GM21786 (cell line): ENCODE measurements at regions not wholly inside any gene's neighbourhood (a gene's known extent, or its start where the extent isn't known, plus 50 kb on each side); places are given as distances from the start of the nearest gene placed in this dataset.

Source experiments
- ATAC-seq: cut with Tn5 transposase; IDR thresholded peaks from one replicate; pipeline ENCODE4 v1.9.1; 2021; ENCODE audit not compliant: unreplicated experiment

- ATAC-seq, result no peak
Observed at GRCh38 chr18:66759050-66759828, 155.3 kb upstream of the CDH19 start.

- ATAC-seq, result no peak
Observed at GRCh38 chr18:66757946-66758345, 154.1 kb upstream of the CDH19 start.

GRCh38 chr18:66754335-66754734 is 150.4 kb upstream of the CDH19 start:
- no peak for ATAC-seq

- ATAC-seq, result no peak
Observed at GRCh38 chr18:66752733-66753132, 148.8 kb upstream of the CDH19 start.

GRCh38 chr18:66749481-66750035 is 145.7 kb upstream of the CDH19 start:
- ATAC-seq, result no peak

- ATAC-seq, result no peak
Observed at GRCh38 chr18:66749030-66749429, 145.1 kb upstream of the CDH19 start.

- no peak for ATAC-seq
Observed at GRCh38 chr18:66742832-66743231, 138.9 kb upstream of the CDH19 start.

- no peak for ATAC-seq
Observed at GRCh38 chr18:66735933-66736332, 132.0 kb upstream of the CDH19 start.

- ATAC-seq, result no peak
Observed at GRCh38 chr18:66734451-66734850, 130.6 kb upstream of the CDH19 start.

- ATAC-seq, result no peak
Observed at GRCh38 chr18:66731890-66732289, 128.0 kb upstream of the CDH19 start.

- no peak for ATAC-seq
Observed at GRCh38 chr18:66729442-66730239, 125.8 kb upstream of the CDH19 start.

- ATAC-seq, result no peak
Observed at GRCh38 chr18:66728951-66729350, 125.1 kb upstream of the CDH19 start.

- ATAC-seq, result no peak
Observed at GRCh38 chr18:66727991-66728390, 124.1 kb upstream of the CDH19 start.

GRCh38 chr18:66724664-66725356 is 120.9 kb upstream of the CDH19 start:
- ATAC-seq, result no peak

- no peak for ATAC-seq
Observed at GRCh38 chr18:66722671-66723070, 118.8 kb upstream of the CDH19 start.

GRCh38 chr18:66708646-66709045 is 104.8 kb upstream of the CDH19 start:
- no peak for ATAC-seq

- ATAC-seq, result no peak
Observed at GRCh38 chr18:66707473-66707872, 103.6 kb upstream of the CDH19 start.

GRCh38 chr18:66695281-66695680 is 91.4 kb upstream of the CDH19 start:
- no peak for ATAC-seq

GRCh38 chr18:66694852-66695251 is 91.0 kb upstream of the CDH19 start:
- no peak for ATAC-seq

GRCh38 chr18:66687635-66688034 is 83.7 kb upstream of the CDH19 start:
- no peak for ATAC-seq

GRCh38 chr18:66682855-66683322 is 79.0 kb upstream of the CDH19 start:
- ATAC-seq, result no peak
